Keratinocyte (primary cell): ENCODE measurements at regions not wholly inside any gene's neighbourhood (a gene's known extent, or its start where the extent isn't known, plus 50 kb on each side); places are given as distances from the start of the nearest gene placed in this dataset.

ENCODE experiments used
- DNase-seq: peaks from one replicate; pipeline ENCODE4 v3.0.0-alpha.2; 2011; ENCODE audit warnings: low read depth, missing footprints, low spot score
- FAIRE-seq: peaks from 2 replicates; lab custom pipeline; 2011; peaks lifted over from hg19 to GRCh38; lab: Jason Lieb, UNC
- H2AFZ ChIP-seq: 2 replicates; pipeline ENCODE4 v1.6.0; 2012; ENCODE audit warnings: low read length, control low read depth, inconsistent platforms; ENCODE audit not compliant: control insufficient read depth
- H3K27ac ChIP-seq: 2 replicates; pipeline ENCODE4 v1.5.1; 2011; ENCODE audit warnings: low read length; ENCODE audit not compliant: control insufficient read depth, insufficient read depth
- H3K27me3 ChIP-seq: 3 replicates; pipeline ENCODE4 v1.6.0; 2011; ENCODE audit warnings: low read length; ENCODE audit not compliant: control insufficient read depth, insufficient read depth; ENCODE audit errors: extremely low read depth
- H3K36me3 ChIP-seq, 2 experiments: 2 replicates in 1 of 2; 3 replicates in 1 of 2; pipeline ENCODE4 v1.5.1; 2011; ENCODE audit warnings: low read length in 2 of 2, mild to moderate bottlenecking in 1 of 2; ENCODE audit not compliant: control insufficient read depth in 2 of 2, insufficient read depth in 2 of 2; ENCODE audit errors: extremely low read depth in 1 of 2
- H3K4me1 ChIP-seq: 3 replicates; pipeline ENCODE4 v1.5.1; 2011; ENCODE audit warnings: low read length; ENCODE audit not compliant: control insufficient read depth, insufficient read depth; ENCODE audit errors: extremely low read depth
- H3K4me2 ChIP-seq: 3 replicates; pipeline ENCODE4 v1.6.0; 2011; ENCODE audit warnings: low read depth, low read length; ENCODE audit not compliant: control insufficient read depth, insufficient read depth; ENCODE audit errors: extremely low read depth
- H3K4me3 ChIP-seq, 3 experiments: fragments of 200-600 bp in 1 of 3; sonication (generic) in 1 of 3; 2 replicates in 2 of 3; 3 replicates in 1 of 3; pipeline ENCODE4 v1.5.1; 2011 to 2016; ENCODE audit warnings: low read length in 3 of 3, mild to moderate bottlenecking in 3 of 3, control low read depth in 2 of 3, inconsistent platforms in 1 of 3, low read depth in 1 of 3, mixed read lengths in 1 of 3, mixed run types in 1 of 3, moderate library complexity in 1 of 3; ENCODE audit not compliant: control insufficient read depth in 2 of 3, insufficient read depth in 2 of 3; ENCODE audit errors: extremely low read depth in 1 of 3
- H3K79me2 ChIP-seq: 2 replicates; pipeline ENCODE4 v1.6.0; 2012; ENCODE audit warnings: low read length; ENCODE audit not compliant: control insufficient read depth, insufficient read depth
- H3K9ac ChIP-seq: 3 replicates; pipeline ENCODE4 v1.6.0; 2011; ENCODE audit warnings: low read length; ENCODE audit not compliant: control insufficient read depth, insufficient read depth; ENCODE audit errors: extremely low read depth
- H3K9me1 ChIP-seq: 3 replicates; pipeline ENCODE4 v1.6.0; 2011; ENCODE audit warnings: low read length; ENCODE audit not compliant: control insufficient read depth, insufficient read depth; ENCODE audit errors: extremely low read depth
- H3K9me3 ChIP-seq: 2 replicates; pipeline ENCODE4 v1.5.1; 2012; ENCODE audit warnings: low read depth, low read length; ENCODE audit not compliant: control insufficient read depth
- H4K20me1 ChIP-seq: 3 replicates; pipeline ENCODE4 v1.6.0; 2011; ENCODE audit warnings: low read length; ENCODE audit not compliant: control insufficient read depth, insufficient read depth; ENCODE audit errors: extremely low read depth
- EZH2 ChIP-seq: IDR thresholded peaks from one replicate; pipeline ENCODE4 v1.6.1; 2012; ENCODE audit warnings: inconsistent platforms, mild to moderate bottlenecking, low read length, moderate library complexity
- dilution Hi-C: fragments of 300-500 bp; cut with MboI; formaldehyde crosslinking; loops from one replicate; pipeline ENCODE4 v1.7.0; 2020; ENCODE audit warnings: low sequenced_read_pairs; ENCODE audit not compliant: extremely low pct_ligation_motif_present
- TF ChIP-seq, protein P1 (sequence below), 3 experiments: IDR thresholded peaks in 1 of 3; conservative IDR thresholded peaks in 1 of 3; optimal IDR thresholded peaks in 1 of 3; 2 replicates in 2 of 3; 3 replicates in 1 of 3; pipeline versions ENCODE3 to v1.5.1; 2011; ENCODE audit warnings: low read length in 3 of 3, mild to moderate bottlenecking in 3 of 3, moderate library complexity in 2 of 3, control low read depth in 1 of 3, inconsistent platforms in 1 of 3; ENCODE audit not compliant: insufficient read depth in 2 of 3; ENCODE audit errors: extremely low read depth in 1 of 3

DNA sequence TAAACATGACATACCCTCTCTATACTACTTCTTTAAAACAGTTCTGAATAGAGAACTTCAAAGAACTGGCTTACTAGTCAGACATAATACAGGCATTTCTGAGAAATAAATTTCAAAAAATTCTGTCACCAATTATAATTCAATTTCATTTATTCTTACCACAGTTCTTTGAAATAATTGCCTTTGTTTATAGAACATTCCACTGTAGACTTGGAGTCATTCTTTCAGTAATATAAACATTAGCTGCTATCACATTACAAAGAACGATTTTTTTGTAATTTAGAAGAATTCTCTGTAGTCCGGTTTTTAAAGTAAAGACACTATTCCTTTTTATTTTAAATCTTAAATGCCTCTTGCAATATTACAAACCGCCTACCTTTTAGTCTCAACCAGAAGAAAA, 146.4 kb upstream of the COL11A1 start:
- Histone ChIP-seq H3K79me2 (no peaks in the 10 kb centered on the region), H3K4me1 (no peaks in the 10 kb centered on the region), H4K20me1 (no peaks in the 10 kb centered on the region), H3K36me3 (no peaks in the 10 kb centered on the region), H3K9me3 (no peaks in the 10 kb centered on the region), H3K4me2 (no peak overlapping the region), H3K27me3 (no peaks in the 10 kb centered on the region), H3K9me1 (no peaks in the 10 kb centered on the region), H3K9ac (no peak overlapping the region), H3K27ac (no peak overlapping the region), H2AFZ (no peak overlapping the region), H3K4me3 (no peak overlapping the region)
- TF ChIP-seq, protein P1, sequence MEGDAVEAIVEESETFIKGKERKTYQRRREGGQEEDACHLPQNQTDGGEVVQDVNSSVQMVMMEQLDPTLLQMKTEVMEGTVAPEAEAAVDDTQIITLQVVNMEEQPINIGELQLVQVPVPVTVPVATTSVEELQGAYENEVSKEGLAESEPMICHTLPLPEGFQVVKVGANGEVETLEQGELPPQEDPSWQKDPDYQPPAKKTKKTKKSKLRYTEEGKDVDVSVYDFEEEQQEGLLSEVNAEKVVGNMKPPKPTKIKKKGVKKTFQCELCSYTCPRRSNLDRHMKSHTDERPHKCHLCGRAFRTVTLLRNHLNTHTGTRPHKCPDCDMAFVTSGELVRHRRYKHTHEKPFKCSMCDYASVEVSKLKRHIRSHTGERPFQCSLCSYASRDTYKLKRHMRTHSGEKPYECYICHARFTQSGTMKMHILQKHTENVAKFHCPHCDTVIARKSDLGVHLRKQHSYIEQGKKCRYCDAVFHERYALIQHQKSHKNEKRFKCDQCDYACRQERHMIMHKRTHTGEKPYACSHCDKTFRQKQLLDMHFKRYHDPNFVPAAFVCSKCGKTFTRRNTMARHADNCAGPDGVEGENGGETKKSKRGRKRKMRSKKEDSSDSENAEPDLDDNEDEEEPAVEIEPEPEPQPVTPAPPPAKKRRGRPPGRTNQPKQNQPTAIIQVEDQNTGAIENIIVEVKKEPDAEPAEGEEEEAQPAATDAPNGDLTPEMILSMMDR (optimal IDR thresholded peaks at IDR 0.05 in 1 of 3, IDR thresholded peaks at IDR 0.05 in 1 of 3, conservative IDR thresholded peaks at IDR 0.05 in 1 of 3; ENCODE audit: extremely low read depth in 1 of 3, insufficient read depth in 2 of 3, low read length in 3 of 3) = no peak
- TF ChIP-seq EZH2 = no peak
- FAIRE-seq = no peak
- no peak for DNase-seq
- dilution Hi-C loops = no loop called here

DNA sequence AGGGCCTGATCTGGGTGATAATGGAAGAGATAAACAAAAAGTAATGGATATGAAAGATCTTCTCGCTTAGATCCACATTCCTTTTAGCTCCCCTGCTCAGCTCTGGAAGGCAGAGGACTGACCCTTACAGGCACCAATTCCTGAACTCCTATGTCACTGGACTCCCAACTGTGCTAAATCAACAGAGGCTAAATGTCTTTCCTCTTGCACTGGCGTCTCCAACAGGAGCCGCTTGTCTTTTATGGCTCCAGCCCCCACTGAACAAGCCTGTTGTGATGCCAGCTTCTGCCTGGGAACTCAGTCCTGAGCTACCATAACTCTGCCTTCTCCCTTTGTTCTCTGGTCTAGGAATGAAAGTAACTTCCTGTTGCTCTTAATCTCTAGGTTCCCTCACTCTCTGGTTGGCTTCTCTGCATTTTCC, 142.1 kb upstream of the COL11A1 start:
- Histone ChIP-seq H3K4me2 (no peak overlapping the region), H3K27me3 (no peaks in the 10 kb centered on the region), H3K36me3 (no peaks in the 10 kb centered on the region), H3K4me3 (no peak overlapping the region), H3K27ac (no peak overlapping the region), H4K20me1 (no peaks in the 10 kb centered on the region), H2AFZ (no peak overlapping the region), H3K9me3 (no peaks in the 10 kb centered on the region), H3K4me1 (no peaks in the 10 kb centered on the region), H3K9me1 (no peaks in the 10 kb centered on the region), H3K79me2 (no peaks in the 10 kb centered on the region), H3K9ac (no peak overlapping the region)
- DNase-seq (no peak), FAIRE-seq (no peak)
- dilution Hi-C loops = no loop called here
- TF ChIP-seq, protein P1 (optimal IDR thresholded peaks at IDR 0.05 in 1 of 3, IDR thresholded peaks at IDR 0.05 in 1 of 3, conservative IDR thresholded peaks at IDR 0.05 in 1 of 3; ENCODE audit: extremely low read depth in 1 of 3, insufficient read depth in 2 of 3, low read length in 3 of 3) = no peak
- TF ChIP-seq EZH2 = no peak
